ENCODE measurements at regions not wholly inside any gene's neighbourhood (a gene's known extent, or its start where the extent isn't known, plus 50 kb on each side); places are given as distances from the start of the nearest gene placed in this dataset.

DNA sequence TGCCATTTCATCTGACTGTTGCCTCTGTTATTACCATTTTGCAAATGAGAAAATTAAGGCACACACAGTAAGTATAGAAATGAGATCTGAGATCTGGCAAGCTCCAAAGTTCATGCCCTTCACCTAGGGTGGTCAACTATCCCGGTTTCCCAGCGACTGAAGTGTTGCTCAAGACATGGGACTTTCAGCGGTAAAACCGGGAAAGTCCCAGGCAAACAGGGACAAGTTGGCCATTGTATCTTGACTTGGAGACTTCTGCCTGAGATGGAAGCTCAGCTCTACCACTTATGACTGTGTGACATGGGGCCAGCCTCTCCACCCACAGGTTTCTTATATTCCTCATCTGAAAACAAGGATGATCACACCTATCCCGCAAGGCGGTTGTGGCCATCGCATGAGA, 55.6 kb upstream of the TPM1 start:
- DNase-seq (ENCODE audit: low read depth) = no peak

DNA sequence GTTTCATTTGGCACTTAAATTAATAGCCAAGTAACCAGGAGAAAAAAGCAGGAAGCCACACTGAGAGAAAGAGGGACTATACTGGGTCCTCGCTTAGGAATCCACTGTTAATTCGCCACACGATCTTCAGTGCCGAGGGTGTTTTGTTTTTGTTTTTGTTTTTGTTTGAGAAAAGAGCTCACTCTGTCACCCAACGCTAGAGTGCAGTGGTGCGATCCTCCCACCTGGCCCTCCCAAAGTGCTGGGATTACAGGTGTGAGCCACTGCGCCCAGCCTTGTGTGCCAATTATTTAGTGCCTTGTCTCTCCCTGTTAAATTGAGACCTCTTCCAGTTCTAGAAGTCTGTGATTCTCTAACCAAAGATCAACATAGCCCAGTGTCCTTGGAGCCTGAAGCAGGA, 53.8 kb upstream of the TPM1 start:
- DNase-seq (ENCODE audit: low read depth) = no peak

DNA sequence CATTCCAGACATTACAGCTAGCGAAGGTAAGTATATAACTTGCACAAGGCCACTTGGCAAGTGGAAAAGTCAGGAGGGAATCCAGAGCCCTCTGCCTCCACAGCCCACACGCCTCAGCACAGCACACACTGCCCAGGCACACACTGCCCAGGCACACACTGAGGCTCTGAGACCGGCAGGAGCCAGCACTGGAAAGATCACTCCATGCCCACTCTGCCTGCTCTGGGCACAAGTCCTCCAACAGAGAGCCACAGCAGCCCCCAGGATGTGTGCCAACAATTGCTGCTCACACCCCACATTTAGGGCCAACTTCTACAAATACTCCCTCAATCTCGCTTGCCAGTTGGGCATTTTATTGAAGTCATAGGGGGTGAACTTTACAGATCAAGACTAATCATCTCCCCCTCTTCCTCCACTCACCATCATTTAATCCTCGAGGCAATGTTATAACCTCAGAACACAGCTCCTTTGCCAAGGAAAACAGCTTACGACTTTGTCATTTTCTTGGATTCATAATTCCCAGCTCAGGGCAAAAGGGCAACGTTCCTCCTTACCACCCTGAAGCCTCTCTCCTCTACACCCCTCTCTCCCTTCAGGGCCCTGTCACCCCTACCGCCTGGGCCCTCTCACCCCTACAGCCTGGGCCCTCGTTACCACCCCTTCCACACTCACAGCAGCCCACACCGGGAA, 53.0 kb upstream of the TPM1 start:
- no peak for DNase-seq (ENCODE audit: low read depth)

DNA sequence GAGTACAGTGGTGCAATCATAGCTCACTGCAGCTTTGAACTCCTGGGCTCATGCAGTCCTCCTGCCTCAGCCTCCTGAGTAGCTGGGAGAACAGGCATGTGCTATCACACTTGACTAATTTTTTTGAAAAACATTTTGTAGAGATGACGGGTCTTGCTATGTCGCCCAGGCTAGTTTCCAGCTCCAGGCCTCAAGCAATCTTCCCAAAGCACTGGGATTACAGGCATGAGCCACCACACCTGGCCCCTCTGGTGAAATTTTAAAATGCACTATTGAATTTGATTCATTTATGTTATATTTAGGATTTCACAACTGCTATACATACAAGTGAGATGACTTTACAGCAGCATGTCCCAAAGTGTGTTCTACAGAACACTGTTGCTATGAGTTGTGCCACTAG, 50.8 kb upstream of the TPM1 start:
- DNase-seq (ENCODE audit: low read depth) = no peak

DNA sequence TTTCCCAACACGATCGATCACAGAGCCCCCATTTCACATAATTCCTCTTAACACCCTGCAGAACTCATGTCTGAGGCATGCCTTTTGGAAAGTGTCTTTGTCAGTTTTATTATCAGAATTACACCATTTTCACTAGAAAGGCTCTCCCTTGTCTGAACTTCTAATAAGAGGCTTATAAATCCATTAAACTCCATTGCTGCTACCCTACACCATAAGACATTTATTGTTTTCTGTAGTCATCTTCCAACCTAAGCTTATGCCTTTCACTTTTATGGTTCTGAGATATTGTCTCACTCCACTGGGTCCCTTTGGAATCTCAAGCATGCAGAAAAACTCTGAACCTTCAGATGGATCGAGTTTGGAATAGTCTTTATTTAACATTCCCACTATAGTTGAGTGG, 50.2 kb upstream of the TPM1 start:
- no peak for DNase-seq (ENCODE audit: low read depth)
